Keratinocyte (primary cell): ENCODE measurements at regions not wholly inside any gene's neighbourhood (a gene's known extent, or its start where the extent isn't known, plus 50 kb on each side); places are given as distances from the start of the nearest gene placed in this dataset.
"Not testable (repeated sequence)": the region's sequence is repeated elsewhere in the genome, so short reads cannot be mapped to it uniquely, and the experiment has no call there.

Experiments used
- DNase-seq: peaks from one replicate; pipeline ENCODE4 v3.0.0-alpha.2; 2011; ENCODE audit warnings: low read depth, missing footprints, low spot score
- FAIRE-seq: peaks from 2 replicates; lab custom pipeline; 2011; peaks lifted over from hg19 to GRCh38; lab: Jason Lieb, UNC
- H2AFZ ChIP-seq: 2 replicates; pipeline ENCODE4 v1.6.0; 2012; ENCODE audit warnings: low read length, control low read depth, inconsistent platforms; ENCODE audit not compliant: control insufficient read depth
- H3K27ac ChIP-seq: 2 replicates; pipeline ENCODE4 v1.5.1; 2011; ENCODE audit warnings: low read length; ENCODE audit not compliant: control insufficient read depth, insufficient read depth
- H3K27me3 ChIP-seq: 3 replicates; pipeline ENCODE4 v1.6.0; 2011; ENCODE audit warnings: low read length; ENCODE audit not compliant: control insufficient read depth, insufficient read depth; ENCODE audit errors: extremely low read depth
- H3K36me3 ChIP-seq, 2 experiments: 2 replicates in 1 of 2; 3 replicates in 1 of 2; pipeline ENCODE4 v1.5.1; 2011; ENCODE audit warnings: low read length in 2 of 2, mild to moderate bottlenecking in 1 of 2; ENCODE audit not compliant: control insufficient read depth in 2 of 2, insufficient read depth in 2 of 2; ENCODE audit errors: extremely low read depth in 1 of 2
- H3K4me1 ChIP-seq: 3 replicates; pipeline ENCODE4 v1.5.1; 2011; ENCODE audit warnings: low read length; ENCODE audit not compliant: control insufficient read depth, insufficient read depth; ENCODE audit errors: extremely low read depth
- H3K4me2 ChIP-seq: 3 replicates; pipeline ENCODE4 v1.6.0; 2011; ENCODE audit warnings: low read depth, low read length; ENCODE audit not compliant: control insufficient read depth, insufficient read depth; ENCODE audit errors: extremely low read depth
- H3K4me3 ChIP-seq, 3 experiments: fragments of 200-600 bp in 1 of 3; sonication (generic) in 1 of 3; 2 replicates in 2 of 3; 3 replicates in 1 of 3; pipeline ENCODE4 v1.5.1; 2011 to 2016; ENCODE audit warnings: low read length in 3 of 3, mild to moderate bottlenecking in 3 of 3, control low read depth in 2 of 3, inconsistent platforms in 1 of 3, low read depth in 1 of 3, mixed read lengths in 1 of 3, mixed run types in 1 of 3, moderate library complexity in 1 of 3; ENCODE audit not compliant: control insufficient read depth in 2 of 3, insufficient read depth in 2 of 3; ENCODE audit errors: extremely low read depth in 1 of 3
- H3K79me2 ChIP-seq: 2 replicates; pipeline ENCODE4 v1.6.0; 2012; ENCODE audit warnings: low read length; ENCODE audit not compliant: control insufficient read depth, insufficient read depth
- H3K9ac ChIP-seq: 3 replicates; pipeline ENCODE4 v1.6.0; 2011; ENCODE audit warnings: low read length; ENCODE audit not compliant: control insufficient read depth, insufficient read depth; ENCODE audit errors: extremely low read depth
- H3K9me1 ChIP-seq: 3 replicates; pipeline ENCODE4 v1.6.0; 2011; ENCODE audit warnings: low read length; ENCODE audit not compliant: control insufficient read depth, insufficient read depth; ENCODE audit errors: extremely low read depth
- H3K9me3 ChIP-seq: 2 replicates; pipeline ENCODE4 v1.5.1; 2012; ENCODE audit warnings: low read depth, low read length; ENCODE audit not compliant: control insufficient read depth
- H4K20me1 ChIP-seq: 3 replicates; pipeline ENCODE4 v1.6.0; 2011; ENCODE audit warnings: low read length; ENCODE audit not compliant: control insufficient read depth, insufficient read depth; ENCODE audit errors: extremely low read depth
- EZH2 ChIP-seq: IDR thresholded peaks from one replicate; pipeline ENCODE4 v1.6.1; 2012; ENCODE audit warnings: inconsistent platforms, mild to moderate bottlenecking, low read length, moderate library complexity
- dilution Hi-C: fragments of 300-500 bp; cut with MboI; formaldehyde crosslinking; loops from one replicate; pipeline ENCODE4 v1.7.0; 2020; ENCODE audit warnings: low sequenced_read_pairs; ENCODE audit not compliant: extremely low pct_ligation_motif_present
- TF ChIP-seq, protein P1 (sequence below), 3 experiments: IDR thresholded peaks in 1 of 3; conservative IDR thresholded peaks in 1 of 3; optimal IDR thresholded peaks in 1 of 3; 2 replicates in 2 of 3; 3 replicates in 1 of 3; pipeline versions ENCODE3 to v1.5.1; 2011; ENCODE audit warnings: low read length in 3 of 3, mild to moderate bottlenecking in 3 of 3, moderate library complexity in 2 of 3, control low read depth in 1 of 3, inconsistent platforms in 1 of 3; ENCODE audit not compliant: insufficient read depth in 2 of 3; ENCODE audit errors: extremely low read depth in 1 of 3

DNA sequence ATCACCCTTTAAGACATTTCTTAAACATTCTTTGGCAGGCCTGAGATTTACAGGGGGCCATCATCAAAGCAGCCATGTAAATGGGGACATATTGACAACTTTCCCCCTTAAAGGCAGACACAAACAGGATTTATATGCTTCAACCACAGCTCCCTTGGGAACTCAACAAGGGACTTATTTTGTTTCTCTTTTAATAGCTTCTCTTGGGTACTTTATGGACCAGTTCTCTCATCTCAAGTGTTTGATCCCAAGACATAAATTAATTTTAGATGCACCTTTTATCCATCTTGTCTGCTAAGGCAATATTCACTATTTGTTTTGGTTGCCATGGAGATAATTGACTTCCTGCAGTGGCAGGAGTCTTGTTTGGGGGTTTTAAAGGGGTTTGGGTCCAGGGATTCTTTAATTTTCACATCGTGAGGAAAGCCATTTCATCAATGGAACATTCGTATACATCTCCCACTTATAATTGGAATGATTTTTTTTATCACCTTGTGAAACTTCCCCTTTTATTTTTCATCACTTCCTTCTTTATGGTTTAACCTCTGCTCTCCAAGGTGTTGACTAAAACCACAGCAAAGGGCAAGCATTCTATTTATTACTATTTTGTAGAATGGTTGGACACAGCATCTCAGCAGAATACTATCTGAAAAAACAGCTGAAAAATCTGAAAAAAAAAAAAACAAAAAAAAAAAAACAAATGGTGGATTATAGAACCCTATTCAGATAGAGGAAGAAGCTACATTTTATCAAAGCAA, 726.0 kb downstream of the DIAPH3 start:
- no peaks in the 10 kb centered on the region for H3K9me1 ChIP-seq
- no peak overlapping the region for H3K4me3 ChIP-seq
- no peak for TF ChIP-seq EZH2
- TF ChIP-seq, protein P1, sequence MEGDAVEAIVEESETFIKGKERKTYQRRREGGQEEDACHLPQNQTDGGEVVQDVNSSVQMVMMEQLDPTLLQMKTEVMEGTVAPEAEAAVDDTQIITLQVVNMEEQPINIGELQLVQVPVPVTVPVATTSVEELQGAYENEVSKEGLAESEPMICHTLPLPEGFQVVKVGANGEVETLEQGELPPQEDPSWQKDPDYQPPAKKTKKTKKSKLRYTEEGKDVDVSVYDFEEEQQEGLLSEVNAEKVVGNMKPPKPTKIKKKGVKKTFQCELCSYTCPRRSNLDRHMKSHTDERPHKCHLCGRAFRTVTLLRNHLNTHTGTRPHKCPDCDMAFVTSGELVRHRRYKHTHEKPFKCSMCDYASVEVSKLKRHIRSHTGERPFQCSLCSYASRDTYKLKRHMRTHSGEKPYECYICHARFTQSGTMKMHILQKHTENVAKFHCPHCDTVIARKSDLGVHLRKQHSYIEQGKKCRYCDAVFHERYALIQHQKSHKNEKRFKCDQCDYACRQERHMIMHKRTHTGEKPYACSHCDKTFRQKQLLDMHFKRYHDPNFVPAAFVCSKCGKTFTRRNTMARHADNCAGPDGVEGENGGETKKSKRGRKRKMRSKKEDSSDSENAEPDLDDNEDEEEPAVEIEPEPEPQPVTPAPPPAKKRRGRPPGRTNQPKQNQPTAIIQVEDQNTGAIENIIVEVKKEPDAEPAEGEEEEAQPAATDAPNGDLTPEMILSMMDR (optimal IDR thresholded peaks at IDR 0.05 in 1 of 3, IDR thresholded peaks at IDR 0.05 in 1 of 3, conservative IDR thresholded peaks at IDR 0.05 in 1 of 3; ENCODE audit: extremely low read depth in 1 of 3, insufficient read depth in 2 of 3, low read length in 3 of 3), result no peak
- H3K36me3 ChIP-seq, result no peaks in the 10 kb centered on the region
- no peaks in the 10 kb centered on the region for H3K27me3 ChIP-seq
- no peak overlapping the region for H3K27ac ChIP-seq
- H3K4me2 ChIP-seq, result no peak overlapping the region
- no peak overlapping the region for H3K9ac ChIP-seq
- H2AFZ ChIP-seq, result no peak overlapping the region
- DNase-seq (no peak), FAIRE-seq (no peak)
- no peaks in the 10 kb centered on the region for H4K20me1 ChIP-seq
- dilution Hi-C loops, result no loop called here
- H3K4me1 ChIP-seq, result no peaks in the 10 kb centered on the region
- H3K9me3 ChIP-seq, result peaks cover 5% of the 10 kb centered on the region
- no peaks in the 10 kb centered on the region for H3K79me2 ChIP-seq

DNA sequence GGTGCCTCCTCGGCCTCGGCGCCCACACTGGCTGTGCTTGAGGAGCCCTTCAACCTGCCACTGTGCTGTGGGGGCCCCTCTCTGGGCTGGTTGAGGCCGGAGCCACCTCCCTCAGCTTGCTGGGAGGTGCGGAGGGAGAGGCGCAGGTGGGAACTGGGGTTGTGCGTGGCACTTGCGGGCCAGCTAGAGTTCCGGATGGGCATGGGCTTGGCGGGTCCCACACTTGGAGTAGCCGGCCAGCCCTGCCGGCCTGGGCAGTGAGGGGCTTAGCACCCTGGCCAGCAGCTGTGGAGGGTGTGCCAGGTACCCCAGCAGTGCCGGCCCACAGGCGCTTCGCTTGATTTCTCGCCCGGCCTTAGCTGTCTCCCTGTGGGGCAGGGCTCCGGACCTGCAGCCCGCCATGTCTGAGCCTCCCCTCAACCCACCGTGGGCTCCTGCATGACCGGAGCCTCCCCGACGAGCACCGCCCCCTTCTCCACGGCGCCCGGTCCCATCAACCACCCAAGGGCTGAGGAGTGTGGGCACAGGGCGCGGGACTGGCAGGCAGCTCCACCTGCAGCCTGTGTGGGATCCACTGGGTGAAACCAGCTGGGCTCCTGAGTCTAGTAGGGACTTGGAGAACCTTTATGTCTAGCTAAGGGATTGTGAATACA, 723.8 kb downstream of the DIAPH3 start:
- Histone ChIP-seq H3K9me1 (no peaks in the 10 kb centered on the region), H4K20me1 (no peaks in the 10 kb centered on the region), H3K27me3 (no peaks in the 10 kb centered on the region), H2AFZ (no peak overlapping the region), H3K36me3 (no peaks in the 10 kb centered on the region), H3K9me3 (peaks cover 2% of the 10 kb centered on the region), H3K4me3 (no peak overlapping the region), H3K27ac (no peak overlapping the region), H3K79me2 (no peaks in the 10 kb centered on the region), H3K9ac (no peak overlapping the region), H3K4me2 (no peak overlapping the region), H3K4me1 (no peaks in the 10 kb centered on the region)
- no peak for DNase-seq
- no peak for TF ChIP-seq EZH2
- TF ChIP-seq, protein P1 (optimal IDR thresholded peaks at IDR 0.05 in 1 of 3, IDR thresholded peaks at IDR 0.05 in 1 of 3, conservative IDR thresholded peaks at IDR 0.05 in 1 of 3; ENCODE audit: extremely low read depth in 1 of 3, insufficient read depth in 2 of 3, low read length in 3 of 3), result no peak
- dilution Hi-C loops, result no loop called here
- FAIRE-seq, result no peak

DNA sequence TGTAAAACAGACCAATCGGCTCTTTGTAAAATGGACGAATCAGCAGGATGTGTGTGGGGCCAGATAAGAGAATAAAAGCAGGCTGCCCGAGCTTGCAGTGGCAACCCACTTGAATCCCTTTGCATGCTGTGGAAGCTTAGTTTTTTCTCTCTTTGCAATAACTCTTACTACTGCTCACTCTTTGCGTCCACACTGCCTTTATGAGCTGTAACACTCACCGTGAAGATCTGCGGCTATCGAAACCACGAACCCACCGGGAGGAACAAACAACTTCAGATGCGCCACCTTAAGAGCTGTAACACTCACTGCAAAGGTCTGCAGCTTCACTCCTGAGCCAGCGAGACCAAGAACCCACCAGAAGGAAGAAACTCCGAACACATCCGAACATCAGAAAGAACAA, 722.7 kb downstream of the DIAPH3 start:
- H3K4me3 ChIP-seq, H3K9ac ChIP-seq, H3K4me1 ChIP-seq, dilution Hi-C loops, H3K4me2 ChIP-seq, H2AFZ ChIP-seq, DNase-seq, H3K9me3 ChIP-seq, H3K36me3 ChIP-seq, H3K9me1 ChIP-seq, H3K79me2 ChIP-seq, H3K27me3 ChIP-seq, H3K27ac ChIP-seq, FAIRE-seq, H4K20me1 ChIP-seq: not testable (repeated sequence)
